ENCODE measurements at regions not wholly inside any gene's neighbourhood (a gene's known extent, or its start where the extent isn't known, plus 50 kb on each side); places are given as distances from the start of the nearest gene placed in this dataset.

- Histone ChIP-seq H3K36me3 (no peaks in the 10 kb centered on the region), H3K27me3 (peaks cover 0 to 5% of the 10 kb centered on the region in 2 donors), H3K4me3 (no peak overlapping the region), H3K9me3 (peaks cover 0 to 6% of the 10 kb centered on the region in 2 donors), H3K27ac (no peak overlapping the region), H3K4me1 (no peaks in the 10 kb centered on the region)
- intact Hi-C loops (cut with DNase I): no loop called here
- ATAC-seq (no peak), DNase-seq (no peak)
- no peak for TF ChIP-seq CTCF (IDR thresholded peaks at IDR 0.05)
Measured at GRCh38 chr20:48358176-48359054, 469.4 kb downstream of the PREX1 start.

- H3K27me3 ChIP-seq: peaks cover 0 to 5% of the 10 kb centered on the region in 2 donors
- no peak for ATAC-seq
Measured at GRCh38 chr20:48357714-48358113, 470.1 kb downstream of the PREX1 start.

GRCh38 chr20:48354903-48355302 lies 472.9 kb downstream of the PREX1 start:
- no peak for DNase-seq
- no peak for TF ChIP-seq CTCF (IDR thresholded peaks at IDR 0.05)
- Histone ChIP-seq H3K27ac (no peak overlapping the region), H3K36me3 (no peaks in the 10 kb centered on the region), H3K4me1 (no peaks in the 10 kb centered on the region), H3K4me3 (no peak overlapping the region), H3K27me3 (no peaks in the 10 kb centered on the region), H3K9me3 (peaks cover 0 to 6% of the 10 kb centered on the region in 2 donors)
- intact Hi-C loops (cut with DNase I): no loop called here
- ATAC-seq: no peak

More at GRCh38 chr20:48357714-48358113, 470.1 kb downstream of the PREX1 start:
- H3K27ac ChIP-seq: no peak overlapping the region
- DNase-seq: no peak
- no peaks in the 10 kb centered on the region for H3K36me3 ChIP-seq
- intact Hi-C loops (cut with DNase I): no loop called here
- no peaks in the 10 kb centered on the region for H3K4me1 ChIP-seq
- peaks cover 0 to 6% of the 10 kb centered on the region in 2 donors for H3K9me3 ChIP-seq
- H3K4me3 ChIP-seq: no peak overlapping the region
- no peak for TF ChIP-seq CTCF (IDR thresholded peaks at IDR 0.05)

GRCh38 chr20:48354320-48354876 lies 473.4 kb downstream of the PREX1 start:
- Histone ChIP-seq H3K4me3 (no peak overlapping the region), H3K27me3 (no peaks in the 10 kb centered on the region), H3K4me1 (no peaks in the 10 kb centered on the region), H3K27ac (no peak overlapping the region), H3K9me3 (peaks cover 0 to 6% of the 10 kb centered on the region in 2 donors), H3K36me3 (no peaks in the 10 kb centered on the region)
- TF ChIP-seq CTCF (IDR thresholded peaks at IDR 0.05): no peak
- ATAC-seq: no peak
- DNase-seq: no peak
- intact Hi-C loops (cut with DNase I): no loop called here

- Histone ChIP-seq H3K27ac (no peak overlapping the region), H3K9me3 (peaks cover 0 to 6% of the 10 kb centered on the region in 2 donors), H3K4me1 (no peaks in the 10 kb centered on the region), H3K36me3 (no peaks in the 10 kb centered on the region), H3K27me3 (no peaks in the 10 kb centered on the region), H3K4me3 (no peak overlapping the region)
- DNase-seq: no peak
- intact Hi-C loops (cut with DNase I): no loop called here
- no peak for ATAC-seq
- TF ChIP-seq CTCF (IDR thresholded peaks at IDR 0.05): no peak
Measured at GRCh38 chr20:48352628-48353027, 475.2 kb downstream of the PREX1 start.
